GM23248 (cell line): ENCODE measurements at regions not wholly inside any gene's neighbourhood (a gene's known extent, or its start where the extent isn't known, plus 50 kb on each side); places are given as distances from the start of the nearest gene placed in this dataset.

Source experiments
- EZH2 ChIP-seq: fragments of 200-600 bp; sonication (generic); IDR thresholded peaks from 2 replicates; pipeline ENCODE4 v1.6.1; 2018; ENCODE audit warnings: antibody characterized with exemption, mild to moderate bottlenecking; ENCODE audit not compliant: insufficient read depth, poor library complexity, severe bottlenecking
- EZH2phosphoT487 ChIP-seq: fragments of 200-600 bp; sonication (generic); IDR thresholded peaks from 2 replicates; pipeline ENCODE4 v1.6.1; 2018; ENCODE audit warnings: antibody characterized with exemption, moderate library complexity, mild to moderate bottlenecking, low read depth; ENCODE audit not compliant: insufficient read depth

GRCh38 chr6:47944846-47945245 is 163.0 kb downstream of the OPN5 start:
- TF ChIP-seq EZH2phosphoT487 (no peak), EZH2 (no peak)
